ENCODE measurements at regions not wholly inside any gene's neighbourhood (a gene's known extent, or its start where the extent isn't known, plus 50 kb on each side); places are given as distances from the start of the nearest gene placed in this dataset.
"Not testable (repeated sequence)": the region's sequence is repeated elsewhere in the genome, so short reads cannot be mapped to it uniquely, and the experiment has no call there.

- no peak for DNase-seq (ENCODE audit: low read depth in 2 of 3, low spot score in 2 of 3)
Measured at GRCh38 chr13:74743992-74744391, 609.8 kb upstream of the KLF12 start.

GRCh38 chr13:74741732-74742131, 607.5 kb upstream of the KLF12 start:
- no peak for DNase-seq (ENCODE audit: low read depth in 2 of 3, low spot score in 2 of 3)

GRCh38 chr13:74732736-74733385, 598.7 kb upstream of the KLF12 start:
- no peak for DNase-seq (ENCODE audit: low read depth in 2 of 3, low spot score in 2 of 3)

- DNase-seq (ENCODE audit: low read depth in 2 of 3, low spot score in 2 of 3): no peak
Measured at GRCh38 chr13:74731731-74732130, 597.5 kb upstream of the KLF12 start.

- DNase-seq (ENCODE audit: low read depth in 2 of 3, low spot score in 2 of 3): no peak
Measured at GRCh38 chr13:74730556-74731331, 596.5 kb upstream of the KLF12 start.

GRCh38 chr13:74726206-74726605, 592.0 kb upstream of the KLF12 start:
- DNase-seq (ENCODE audit: low read depth in 2 of 3, low spot score in 2 of 3): no peak

- DNase-seq (ENCODE audit: low read depth in 2 of 3, low spot score in 2 of 3): not testable (repeated sequence)
Measured at GRCh38 chr13:74718232-74718842, 584.1 kb upstream of the KLF12 start.

GRCh38 chr13:74715718-74716117, 581.5 kb upstream of the KLF12 start:
- DNase-seq (ENCODE audit: low read depth in 2 of 3, low spot score in 2 of 3): no peak

- DNase-seq (ENCODE audit: low read depth in 2 of 3, low spot score in 2 of 3): no peak
Measured at GRCh38 chr13:74710006-74710405, 575.8 kb upstream of the KLF12 start.

- DNase-seq (ENCODE audit: low read depth in 2 of 3, low spot score in 2 of 3): no peak
Measured at GRCh38 chr13:74709226-74709625, 575.0 kb upstream of the KLF12 start.

- DNase-seq (ENCODE audit: low read depth in 2 of 3, low spot score in 2 of 3): no peak
Measured at GRCh38 chr13:74708629-74709028, 574.4 kb upstream of the KLF12 start.

- no peak for DNase-seq (ENCODE audit: low read depth in 2 of 3, low spot score in 2 of 3)
Measured at GRCh38 chr13:74707291-74707690, 573.1 kb upstream of the KLF12 start.

GRCh38 chr13:74706801-74707200, 572.6 kb upstream of the KLF12 start:
- no peak for DNase-seq (ENCODE audit: low read depth in 2 of 3, low spot score in 2 of 3)

- DNase-seq (ENCODE audit: low read depth in 2 of 3, low spot score in 2 of 3): no peak
Measured at GRCh38 chr13:74705438-74705837, 571.2 kb upstream of the KLF12 start.

- no peak for DNase-seq (ENCODE audit: low read depth in 2 of 3, low spot score in 2 of 3)
Measured at GRCh38 chr13:74703855-74704387, 569.7 kb upstream of the KLF12 start.

- DNase-seq (ENCODE audit: low read depth in 2 of 3, low spot score in 2 of 3): no peak
Measured at GRCh38 chr13:74696148-74696922, 562.1 kb upstream of the KLF12 start.

- no peak for DNase-seq (ENCODE audit: low read depth in 2 of 3, low spot score in 2 of 3)
Measured at GRCh38 chr13:74695021-74695800, 561.0 kb upstream of the KLF12 start.

- no peak for DNase-seq (ENCODE audit: low read depth in 2 of 3, low spot score in 2 of 3)
Measured at GRCh38 chr13:74687442-74688182, 553.4 kb upstream of the KLF12 start.

- no peak for DNase-seq (ENCODE audit: low read depth in 2 of 3, low spot score in 2 of 3)
Measured at GRCh38 chr13:74683411-74683810, 549.2 kb upstream of the KLF12 start.

- DNase-seq (ENCODE audit: low read depth in 2 of 3, low spot score in 2 of 3): no peak
Measured at GRCh38 chr13:74682746-74683145, 548.5 kb upstream of the KLF12 start.

Data from activated CD8-positive, alpha-beta memory T cell treated with anti-CD3 and anti-CD28 coated beads for 48 hours (primary cell).